Stimulated activated CD4-positive, alpha-beta T cell treated with anti-CD3 and anti-CD28 coated beads, Interleukin-12 subunit alpha, Interleukin-12 subunit beta, amount 100 ng/mL, for 24 hours (primary cell): ENCODE measurements at regions not wholly inside any gene's neighbourhood (a gene's known extent, or its start where the extent isn't known, plus 50 kb on each side); places are given as distances from the start of the nearest gene placed in this dataset.

ENCODE experiments used
- DNase-seq, 2 experiments: peaks; one replicate each; pipeline ENCODE4 v3.0.0-alpha.2; 2020; ENCODE audit warnings: low read depth in 2 of 2

DNA sequence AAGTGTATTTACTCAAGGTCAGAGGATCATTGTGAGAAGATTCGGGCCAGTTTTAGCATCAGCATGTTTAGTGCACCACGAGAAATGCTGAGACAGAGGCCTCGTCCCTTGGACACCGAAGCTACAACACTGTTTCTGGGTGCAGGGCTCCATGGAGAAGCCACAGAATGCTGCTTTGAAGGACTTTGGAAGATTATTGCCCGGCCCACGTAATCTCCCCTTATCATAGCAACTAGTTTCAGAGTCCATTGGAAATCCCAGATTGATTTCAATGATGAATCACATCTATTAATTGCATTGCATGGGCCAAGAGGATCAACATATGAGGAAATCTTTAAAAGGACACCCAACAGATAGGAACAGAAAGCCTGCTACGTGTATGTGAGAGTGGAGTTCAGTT is 156.0 kb downstream of the MAF start:
- DNase-seq = no peak

DNA sequence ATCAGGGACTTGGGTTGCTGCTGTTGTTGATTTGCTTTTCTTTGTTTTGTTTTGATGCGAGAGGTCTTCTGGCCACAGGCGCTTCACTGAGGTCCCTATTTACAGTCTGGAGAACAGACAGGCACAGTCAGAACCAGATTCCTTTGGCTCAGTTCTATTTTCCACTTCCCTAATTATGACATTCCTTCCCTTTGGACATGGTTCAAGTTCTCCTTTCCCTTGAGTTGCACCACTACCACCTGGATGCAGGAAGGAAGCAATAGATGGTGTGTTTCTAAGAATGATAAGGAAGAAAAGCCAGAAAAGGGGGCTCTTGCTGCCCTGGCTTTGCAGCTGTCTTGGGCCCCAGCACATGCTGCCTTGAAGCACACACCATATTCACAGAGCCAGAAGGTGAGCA is 160.6 kb downstream of the MAF start:
- no peak for DNase-seq

DNA sequence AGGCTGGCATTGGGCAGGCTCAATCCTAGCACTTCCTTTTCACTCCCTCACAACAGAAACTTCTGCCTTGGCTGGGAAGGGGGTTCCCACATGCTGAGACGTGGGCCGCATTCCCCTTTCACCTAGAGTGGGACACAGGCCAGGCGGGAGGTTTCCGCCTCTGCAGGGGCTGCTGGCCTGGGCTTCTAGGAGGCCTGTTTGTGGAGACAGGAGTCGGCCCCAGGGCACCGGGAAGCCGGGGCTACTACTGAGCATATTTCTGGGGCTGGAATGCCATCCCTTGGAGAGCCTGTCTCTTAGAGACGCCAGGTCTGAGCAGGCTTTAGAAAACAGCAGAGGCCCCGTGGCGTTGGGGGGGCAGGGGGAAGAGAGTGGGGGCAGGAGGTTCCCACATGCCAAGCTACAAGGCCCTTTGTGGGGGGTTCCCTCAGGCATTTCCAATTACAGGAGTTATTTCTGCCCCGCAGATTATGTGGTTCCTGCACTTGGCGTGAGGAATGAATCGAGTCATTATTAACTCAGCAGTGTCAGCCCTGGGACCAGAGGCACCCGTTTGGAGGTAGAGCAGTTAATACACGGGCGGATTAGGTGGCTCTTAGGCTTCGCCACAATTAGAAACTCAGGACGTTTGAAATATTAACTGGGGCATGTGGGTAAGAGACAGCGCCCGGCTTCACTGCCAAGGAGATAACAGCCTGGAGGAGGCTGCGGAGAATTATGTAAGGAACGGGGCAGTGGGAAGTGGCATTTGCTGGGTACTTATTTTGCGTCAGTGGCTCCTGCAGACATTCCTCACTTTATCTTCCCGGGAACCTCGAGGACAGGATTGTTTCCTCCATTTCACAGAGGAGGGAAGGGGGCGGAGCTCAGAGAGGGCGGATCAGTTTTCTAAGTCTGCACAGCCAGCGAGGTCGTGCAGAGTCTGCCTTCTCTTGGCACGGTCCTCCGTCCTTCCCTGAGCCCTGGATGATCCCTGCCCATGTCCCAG is 162.5 kb downstream of the MAF start:
- no peak for DNase-seq

DNA sequence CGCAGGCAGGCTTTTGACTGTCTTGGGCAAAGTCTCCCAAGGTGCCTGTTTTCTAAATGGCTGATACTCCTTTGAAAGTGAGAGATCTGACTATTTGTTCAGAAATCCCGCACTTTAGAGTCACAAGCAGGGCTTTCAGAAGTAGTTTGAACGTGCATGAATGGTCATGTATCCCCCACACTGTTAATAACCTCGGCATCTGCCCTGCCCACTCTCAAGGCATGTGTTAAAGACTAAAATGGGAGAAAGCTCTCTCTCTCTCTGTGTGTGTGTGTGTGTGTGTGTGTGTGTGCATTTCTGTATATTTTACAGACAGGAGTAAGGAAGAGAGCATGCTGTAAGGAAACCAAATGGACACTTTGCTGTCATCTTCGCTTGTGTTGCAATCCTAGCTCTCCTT is 163.7 kb downstream of the MAF start:
- no peak for DNase-seq

DNA sequence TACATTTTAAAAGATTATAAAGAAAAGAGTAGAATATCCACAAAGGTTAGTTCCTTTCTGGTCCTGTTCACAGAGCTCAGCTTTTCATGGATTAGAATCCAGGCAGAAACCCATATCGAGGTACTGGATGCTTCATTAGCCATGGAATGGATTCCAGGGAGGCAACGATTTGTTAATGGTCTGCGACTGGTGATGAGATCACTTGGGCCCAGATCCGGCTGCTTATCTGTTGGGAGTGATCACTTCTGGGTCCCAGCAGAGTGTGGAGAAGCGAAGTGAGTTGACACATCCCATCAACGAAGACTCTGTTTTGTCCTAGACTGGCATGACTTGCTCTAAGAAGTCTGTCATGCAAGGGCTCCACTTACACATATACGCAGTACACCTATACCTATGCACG is 165.8 kb downstream of the MAF start:
- no peak for DNase-seq

DNA sequence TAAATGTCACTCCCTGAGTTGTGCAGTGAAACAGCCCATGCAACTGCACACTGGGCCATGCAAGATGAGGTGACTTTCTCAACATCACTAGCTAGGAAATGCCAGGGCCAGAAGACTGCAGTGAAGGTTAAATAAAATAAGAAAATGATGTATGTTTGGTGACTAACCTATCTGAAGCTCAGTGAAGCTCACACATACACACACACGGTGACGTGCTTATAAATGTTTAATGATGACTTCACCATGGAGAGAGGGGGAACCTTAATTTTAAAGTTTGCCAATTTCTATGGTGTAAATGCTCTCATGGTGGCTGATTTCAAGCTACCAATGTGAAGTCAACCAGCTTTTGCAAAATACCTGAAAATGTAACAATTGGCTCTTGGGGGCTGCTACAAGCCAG is 166.4 kb downstream of the MAF start:
- DNase-seq = no peak

DNA sequence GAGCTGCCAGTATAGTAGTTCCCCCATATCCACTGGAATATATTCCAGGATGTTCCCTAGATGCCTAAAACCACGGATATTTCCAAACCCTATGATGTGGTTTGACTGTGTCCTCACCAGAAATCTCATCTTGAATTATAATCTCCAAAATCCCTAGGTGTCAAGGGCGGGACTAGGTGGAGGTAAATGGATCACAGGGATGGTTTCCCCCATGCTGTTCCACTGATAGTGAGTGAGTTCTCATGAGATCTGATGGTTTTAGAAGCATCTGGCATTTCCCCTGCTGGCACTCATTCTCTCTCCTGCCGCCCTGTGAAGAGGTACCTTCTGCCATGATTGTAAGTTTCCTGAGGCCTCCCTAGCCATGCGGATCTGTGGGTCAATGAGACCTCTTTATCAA is 168.6 kb downstream of the MAF start:
- DNase-seq = no peak

DNA sequence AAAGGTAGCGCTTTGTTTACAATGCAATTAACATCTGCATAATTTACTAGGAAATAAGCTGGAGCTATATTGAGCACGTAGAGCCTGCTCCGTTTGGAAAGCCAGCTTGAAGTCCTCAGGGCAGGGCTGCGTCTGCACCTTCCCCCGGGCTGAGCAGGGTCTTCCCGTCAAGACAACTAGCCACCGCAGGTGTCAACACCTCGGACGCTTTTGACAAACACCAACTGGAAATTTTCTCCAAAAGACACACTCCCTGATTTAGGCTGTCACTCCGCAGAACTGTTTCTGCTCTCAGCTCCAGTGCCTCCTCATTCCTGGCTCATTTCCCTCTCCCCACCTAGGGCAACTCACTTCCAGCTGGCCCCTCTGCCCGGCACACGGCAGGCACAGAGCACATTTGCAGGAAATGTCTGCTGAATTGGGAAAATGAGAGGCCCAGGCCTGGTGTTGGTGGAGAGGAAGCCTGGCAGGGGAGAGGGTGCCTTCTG is 170.3 kb downstream of the MAF start:
- DNase-seq = no peak

DNA sequence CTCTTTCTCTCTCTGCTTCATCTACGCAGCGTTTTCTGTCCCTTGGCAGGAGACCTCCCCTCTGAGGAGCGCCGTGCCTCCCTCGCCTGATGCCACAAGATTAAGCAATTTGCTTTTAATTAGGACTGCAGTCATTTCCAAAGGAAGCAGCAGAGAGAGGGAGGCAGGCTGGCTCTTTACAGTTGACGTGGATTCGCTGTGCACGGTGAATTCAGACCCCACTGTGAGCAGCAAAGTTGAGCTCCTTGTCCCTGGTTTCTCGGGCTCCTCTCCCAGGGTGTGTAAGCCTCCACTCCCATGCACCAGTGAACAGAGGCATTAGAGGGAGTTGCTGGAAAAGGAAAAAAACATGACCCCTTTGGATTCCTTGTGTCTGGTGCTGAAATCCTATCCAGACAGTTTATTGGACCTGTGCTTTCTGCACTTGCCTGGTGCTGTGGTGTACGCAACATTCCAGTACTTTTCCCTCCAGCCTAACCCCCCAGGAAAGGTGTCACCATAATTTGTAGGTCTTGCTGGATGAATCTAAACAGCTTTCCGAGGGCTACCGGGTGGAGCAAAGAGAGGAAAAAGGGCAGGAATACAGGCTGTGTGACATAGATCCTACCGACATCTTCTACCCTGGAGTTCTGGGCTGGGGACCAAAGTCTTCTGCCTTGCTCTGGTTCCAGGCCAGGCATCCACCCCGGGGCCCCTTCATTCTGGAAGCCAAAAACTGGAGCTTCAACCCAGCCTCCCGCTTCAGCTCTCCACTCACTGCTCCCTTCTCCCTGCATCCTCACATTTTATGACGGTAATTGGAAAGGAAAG is 171.0 kb downstream of the MAF start:
- no peak for DNase-seq

DNA sequence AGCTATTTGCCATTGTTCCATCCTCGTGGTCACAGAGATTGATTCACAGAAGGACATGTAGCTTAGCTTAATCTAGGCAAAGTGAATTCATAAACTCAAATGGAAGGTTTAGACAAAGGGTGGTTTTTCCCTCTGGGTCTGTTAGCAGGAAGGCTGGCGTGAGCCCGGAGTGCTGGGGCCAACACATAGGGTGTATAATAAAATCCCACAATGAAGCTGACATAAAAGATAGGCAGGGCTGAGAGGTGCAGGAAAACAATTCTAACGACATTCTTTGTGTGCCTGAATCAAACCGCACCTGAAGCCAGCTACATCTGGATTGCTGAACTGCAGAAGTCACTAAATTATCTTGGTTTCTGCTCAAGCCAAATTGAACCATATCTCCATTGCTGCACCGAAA is 173.9 kb downstream of the MAF start:
- no peak for DNase-seq

DNA sequence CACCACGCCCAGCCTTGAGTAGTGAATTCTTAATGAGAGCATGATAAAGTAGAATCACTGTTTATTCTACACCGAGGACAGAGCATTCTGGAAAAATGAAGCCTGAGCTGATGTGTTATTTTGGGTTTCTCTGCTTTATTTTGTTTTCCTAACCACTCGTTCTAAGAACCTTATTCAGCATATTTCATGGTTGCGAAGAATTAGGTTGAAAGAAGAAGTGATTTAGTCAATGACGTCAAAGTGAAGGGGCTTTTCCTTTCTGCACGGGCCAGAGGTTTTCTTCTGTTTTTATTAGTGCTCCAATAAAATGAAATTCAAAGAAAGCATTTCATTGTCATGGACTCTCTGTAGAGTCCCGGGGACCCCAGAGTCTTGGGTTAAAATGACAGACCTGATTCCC is 178.5 kb downstream of the MAF start:
- no peak for DNase-seq

DNA sequence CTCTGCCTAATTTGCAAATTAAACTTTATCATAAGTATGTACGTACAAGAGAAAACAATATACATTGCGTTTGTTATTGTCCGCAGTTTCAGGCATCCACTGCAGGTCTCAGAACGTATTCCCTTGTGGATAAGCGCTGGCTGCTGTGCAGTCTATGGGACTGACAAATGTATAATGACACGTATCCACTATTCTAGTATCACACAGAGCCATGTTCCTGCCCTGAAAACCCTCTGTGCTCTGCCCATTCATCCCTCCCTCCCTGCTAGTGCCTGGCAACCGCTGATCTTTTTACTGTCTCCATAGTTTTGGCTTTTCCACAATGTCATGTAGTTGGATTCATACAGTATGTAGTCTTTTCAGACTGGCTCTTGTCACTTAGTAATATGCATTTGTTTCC is 179.4 kb downstream of the MAF start:
- DNase-seq = no peak

DNA sequence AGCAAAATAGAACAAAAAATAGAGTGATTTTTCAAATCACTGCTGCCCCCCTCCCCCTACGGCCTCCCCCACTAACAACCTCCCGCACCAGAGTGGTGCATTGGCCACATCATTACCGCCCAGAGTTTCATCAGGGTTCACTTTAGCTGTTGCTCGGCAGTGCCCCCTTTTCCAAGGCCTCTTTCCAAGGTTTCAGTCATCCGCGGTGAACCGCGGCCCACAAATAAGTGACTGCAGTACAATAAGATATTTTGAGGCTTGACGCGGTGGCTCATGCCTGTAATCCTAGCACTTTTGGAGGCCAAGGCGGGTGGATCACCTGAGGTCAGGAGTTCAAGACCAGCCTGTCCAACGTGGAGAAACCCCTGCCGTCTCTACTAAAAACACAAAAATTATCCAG is 180.0 kb downstream of the MAF start:
- no peak for DNase-seq

DNA sequence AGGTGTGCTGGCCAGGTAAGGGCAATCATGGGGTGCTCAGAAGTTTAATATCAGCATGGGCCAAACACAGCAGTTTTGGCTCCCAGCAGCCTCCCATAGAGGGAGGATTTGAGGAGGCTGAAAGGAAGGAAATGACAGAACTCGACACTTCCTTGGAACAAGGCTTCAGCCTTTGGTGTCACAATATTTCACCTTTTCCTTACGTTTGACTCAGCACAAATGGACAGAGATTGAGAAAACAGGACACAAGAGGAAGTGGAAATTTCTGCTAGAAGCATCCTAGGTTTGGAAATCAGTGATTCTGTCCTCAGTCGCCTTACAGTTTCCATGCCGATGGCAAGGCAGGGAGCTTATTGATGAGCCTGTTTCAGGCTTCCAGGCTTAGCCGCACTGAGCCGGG is 181.4 kb downstream of the MAF start:
- no peak for DNase-seq

DNA sequence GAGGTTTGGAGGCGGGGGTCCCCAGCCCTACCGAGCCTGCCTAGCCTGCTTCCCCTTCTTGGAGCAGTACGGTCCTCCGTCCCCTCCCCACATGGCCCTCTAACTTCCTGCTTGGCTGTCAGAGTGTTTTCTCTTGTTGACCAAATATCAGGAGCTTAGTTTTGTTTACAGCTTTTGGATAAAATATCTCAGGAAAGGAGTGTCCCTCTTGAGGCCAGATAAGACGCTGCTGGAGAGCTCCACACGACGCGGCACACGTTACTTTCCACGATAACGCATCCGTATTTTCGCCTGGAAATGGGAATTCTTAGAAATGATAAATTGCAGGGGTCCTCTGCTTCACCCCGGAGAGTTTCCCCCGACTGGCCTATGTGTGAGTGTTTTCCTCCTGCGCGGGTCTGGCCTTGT is 182.9 kb downstream of the MAF start:
- DNase-seq = no peak

DNA sequence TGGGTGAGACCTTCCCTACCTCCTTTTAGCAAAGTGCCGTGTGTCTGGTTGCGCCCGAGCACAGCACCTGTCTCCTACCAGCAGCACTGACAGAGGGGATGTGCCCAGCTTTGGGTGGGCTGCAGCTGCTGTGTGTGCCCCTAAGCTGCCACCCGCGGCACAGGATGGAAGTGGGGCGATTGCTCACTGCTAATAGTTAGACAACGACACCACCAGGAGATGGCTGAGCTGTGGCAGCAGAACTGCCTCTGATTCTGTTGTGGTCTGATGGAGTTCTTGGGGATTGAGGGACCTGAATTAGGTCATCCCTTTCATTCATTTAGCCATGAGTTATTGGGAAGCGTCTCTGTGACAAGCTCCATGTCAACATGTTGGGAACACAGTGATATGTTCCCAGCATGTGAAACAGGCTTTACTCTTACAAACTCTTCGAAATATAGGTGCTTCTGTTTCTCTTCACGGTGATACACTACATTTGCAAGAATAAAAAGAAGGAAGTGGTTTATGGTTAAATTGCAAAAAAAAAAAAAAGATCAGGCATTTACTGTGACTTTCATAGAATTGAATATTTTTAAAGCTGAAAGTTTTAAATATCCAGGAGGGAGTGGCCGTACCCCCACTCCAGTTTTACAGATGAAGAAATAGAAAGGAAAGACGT is 184.4 kb downstream of the MAF start:
- DNase-seq = no peak

DNA sequence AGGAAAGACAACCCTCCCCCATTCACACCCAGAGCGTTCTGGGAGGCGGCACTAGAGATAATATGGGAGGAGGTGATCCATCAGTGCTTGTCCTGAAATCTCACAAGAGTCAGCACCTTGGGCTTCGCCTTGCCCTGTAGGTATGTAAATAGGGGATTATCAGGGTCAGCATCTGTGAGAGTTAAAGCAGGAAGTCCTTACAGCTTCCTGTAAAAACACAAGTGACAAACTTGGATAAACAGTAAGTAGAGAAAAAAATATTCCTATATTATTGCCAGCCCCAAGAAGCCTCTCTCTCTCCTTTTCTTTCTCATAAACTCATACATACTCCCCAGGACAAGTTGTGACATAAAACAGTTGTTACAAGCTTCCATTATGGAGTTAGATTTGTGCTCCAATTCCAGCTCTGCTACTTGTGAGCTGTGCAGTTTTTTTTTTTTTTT is 187.7 kb downstream of the MAF start:
- no peak for DNase-seq

DNA sequence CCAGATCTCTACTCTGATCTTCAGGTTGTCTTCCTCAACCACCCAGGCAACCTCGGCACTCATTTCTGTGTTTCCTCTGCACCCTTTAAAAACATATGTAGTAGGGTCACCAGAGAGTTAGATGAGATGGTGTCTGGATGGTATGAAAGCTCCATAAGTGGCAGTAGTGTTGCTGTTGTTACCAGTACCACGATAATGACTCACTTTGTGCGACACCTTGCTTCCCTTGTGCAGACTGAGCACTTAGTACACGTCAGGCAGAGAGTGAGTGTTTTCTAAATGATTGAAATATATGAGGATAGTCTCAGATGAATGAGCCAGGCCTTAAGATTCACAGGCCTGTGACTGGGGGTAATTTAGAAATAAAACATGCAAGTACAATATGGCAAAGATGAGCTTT is 188.7 kb downstream of the MAF start:
- DNase-seq = no peak

DNA sequence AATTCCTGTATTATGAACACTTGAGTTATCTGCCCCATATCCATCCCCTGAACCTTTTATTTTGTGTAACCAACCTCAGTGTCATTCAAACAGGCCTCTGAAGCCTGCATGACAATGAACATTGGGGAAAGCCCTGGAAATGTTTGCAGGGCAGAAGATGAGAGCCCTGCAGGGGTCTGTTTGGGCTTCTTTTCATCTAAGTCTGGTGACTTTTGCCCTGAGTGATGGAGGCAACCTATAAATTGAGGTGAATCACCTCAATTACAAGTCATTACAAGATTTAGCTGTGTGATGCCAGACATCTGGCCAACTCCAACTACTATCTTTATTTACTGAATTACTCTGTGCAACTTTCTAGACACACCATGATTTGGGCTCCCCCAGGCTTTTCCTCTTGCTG is 189.2 kb downstream of the MAF start:
- no peak for DNase-seq

DNA sequence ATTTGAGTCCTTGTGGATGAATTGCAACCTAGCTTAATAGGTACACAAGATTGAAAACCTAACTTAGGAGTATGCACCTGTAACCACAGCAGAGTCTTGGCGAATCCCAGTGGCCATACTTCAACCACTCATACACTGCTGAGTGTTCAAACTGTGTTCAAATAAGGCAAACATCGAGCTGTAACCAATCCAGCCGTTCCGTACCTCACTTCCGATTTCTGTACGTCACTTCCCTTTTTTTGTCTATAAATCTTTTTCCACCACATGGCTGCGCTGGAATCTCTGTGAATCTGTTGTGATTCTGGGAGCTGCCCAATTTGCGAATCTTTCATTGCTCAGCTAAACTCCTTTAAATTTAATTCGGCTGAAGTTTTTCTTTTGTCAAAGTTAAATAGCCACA is 190.6 kb downstream of the MAF start:
- DNase-seq = no peak

DNA sequence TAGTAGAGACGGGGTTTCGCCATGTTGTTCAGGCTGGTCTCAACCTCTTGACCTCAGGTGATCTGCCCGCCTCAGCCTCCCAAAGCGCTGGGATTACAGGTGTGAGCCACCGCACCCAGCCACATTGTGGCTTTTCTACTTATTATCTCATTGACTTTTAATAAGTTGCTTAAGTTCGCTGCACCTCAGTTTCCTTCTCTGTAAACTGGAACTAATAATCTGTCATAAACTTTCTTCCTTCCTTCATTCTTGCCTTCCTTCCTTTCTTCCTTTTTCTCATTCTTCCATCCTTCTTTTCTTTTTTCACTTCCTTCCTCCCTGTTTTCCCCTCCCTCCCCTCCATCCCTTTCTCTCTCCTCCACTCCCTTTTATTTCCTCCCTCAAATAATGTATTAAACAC is 192.2 kb downstream of the MAF start:
- no peak for DNase-seq

DNA sequence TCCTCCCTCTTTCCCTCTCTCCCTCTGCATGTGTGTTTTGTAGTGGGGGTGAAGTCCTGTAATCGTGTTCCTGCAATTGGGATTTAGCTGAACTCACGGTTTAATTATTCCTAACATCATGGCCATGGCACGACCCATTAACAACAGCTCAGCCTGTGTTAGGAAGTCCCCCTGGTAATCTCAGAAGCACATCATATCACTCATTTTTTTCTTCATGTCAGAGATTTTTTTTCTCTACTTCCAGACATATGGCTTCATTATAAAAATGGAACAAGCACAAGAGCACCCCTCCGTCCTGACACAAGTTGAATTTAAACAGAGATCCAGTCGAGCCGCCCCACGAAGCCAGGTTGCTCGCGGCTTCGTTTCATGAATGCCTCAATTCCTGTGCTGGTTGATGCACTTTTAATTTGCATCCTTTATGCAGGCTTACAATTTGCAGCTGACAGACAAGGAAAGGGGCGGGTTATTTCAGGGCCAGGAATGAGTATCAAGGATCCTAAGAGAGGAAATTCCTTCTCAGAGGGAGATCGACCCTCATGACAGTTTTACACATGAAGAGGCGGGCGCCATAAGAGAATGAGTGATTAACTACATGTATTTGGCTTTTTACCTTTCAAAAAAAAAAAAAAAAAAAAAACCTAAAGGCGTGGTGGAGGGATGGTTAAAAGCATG is 192.9 kb downstream of the MAF start:
- DNase-seq = no peak
